ENCODE measurements at regions not wholly inside any gene's neighbourhood (a gene's known extent, or its start where the extent isn't known, plus 50 kb on each side); places are given as distances from the start of the nearest gene placed in this dataset.

- Mint-ChIP-seq H3K36me3 (no peaks in the 10 kb centered on the region), H3K4me1 (ENCODE audit: unreplicated experiment) (no peaks in the 10 kb centered on the region), H3K9me3 (peaks cover 5% of the 10 kb centered on the region), H3K27ac (no peak overlapping the region), H3K4me3 (no peak overlapping the region), H3K27me3 (peaks cover 9% of the 10 kb centered on the region)
- TF ChIP-seq CTCF (conservative IDR thresholded peaks at IDR 0.05): peak; percentile 28
- DNase-seq (ENCODE audit: extremely low spot score, unreplicated experiment): no peak
Measured at GRCh38 chr16:51201604-51202003, 50.5 kb upstream of the SALL1 start.
